HEK293T (cell line): ENCODE measurements at regions not wholly inside any gene's neighbourhood (a gene's known extent, or its start where the extent isn't known, plus 50 kb on each side); places are given as distances from the start of the nearest gene placed in this dataset.

Source experiments
- CTCF ChIA-PET: fragments of 350-600 bp; formaldehyde crosslinking; extraction: SDS; loops from one replicate; lab custom pipeline; 2021; ENCODE audit warnings: antibody characterized with exemption, inconsistent platforms; lab: Yijun Ruan, JAX
- POLR2A ChIA-PET: fragments of 350-600 bp; formaldehyde crosslinking; extraction: SDS; loops from one replicate; lab custom pipeline; 2020; ENCODE audit warnings: antibody characterized with exemption, inconsistent platforms; lab: Yijun Ruan, JAX
- DNase-seq: peaks from one replicate; pipeline ENCODE4 v3.0.0; 2012; ENCODE audit warnings: mixed read lengths; ENCODE audit errors: extremely low spot score
- ARNT ChIP-seq: fragments of 450-650 bp; IDR thresholded peaks from 2 replicates; pipeline ENCODE4 v1.6.1; 2017; ENCODE audit warnings: mild to moderate bottlenecking
- BHLHE40 ChIP-seq: fragments of 450-650 bp; IDR thresholded peaks from 2 replicates; pipeline ENCODE4 v1.6.1; 2016; ENCODE audit warnings: mild to moderate bottlenecking, moderate library complexity, borderline replicate concordance
- CTBP1 ChIP-seq: fragments of 450-650 bp; IDR thresholded peaks from 2 replicates; pipeline ENCODE4 v1.6.1; 2016; ENCODE audit warnings: borderline replicate concordance
- ELF4 ChIP-seq: fragments of 450-650 bp; IDR thresholded peaks from 2 replicates; pipeline ENCODE4 v1.6.1; 2017; ENCODE audit warnings: antibody characterized with exemption
- FOXA1 ChIP-seq: fragments of 450-650 bp; IDR thresholded peaks from 2 replicates; pipeline ENCODE4 v1.6.1; 2016; ENCODE audit warnings: mild to moderate bottlenecking
- FOXK2 ChIP-seq: fragments of 450-650 bp; IDR thresholded peaks from 2 replicates; pipeline ENCODE4 v1.6.1; 2016; ENCODE audit warnings: mild to moderate bottlenecking
- FOXM1 ChIP-seq: fragments of 450-650 bp; IDR thresholded peaks from 2 replicates; pipeline ENCODE4 v1.6.1; 2017; ENCODE audit warnings: mild to moderate bottlenecking, borderline replicate concordance
- HDGF ChIP-seq: fragments of 450-650 bp; IDR thresholded peaks from 2 replicates; pipeline ENCODE4 v1.6.1; 2017; ENCODE audit warnings: antibody characterized with exemption, borderline replicate concordance
- L3MBTL2 ChIP-seq: fragments of 450-650 bp; conservative IDR thresholded peaks from 2 replicates; pipeline ENCODE4 v1.6.1; 2016; ENCODE audit warnings: mild to moderate bottlenecking
- LEF1 ChIP-seq: fragments of 450-650 bp; IDR thresholded peaks from 2 replicates; pipeline ENCODE4 v1.6.1; 2017; ENCODE audit warnings: mild to moderate bottlenecking, borderline replicate concordance
- NFRKB ChIP-seq: fragments of 450-650 bp; IDR thresholded peaks from 2 replicates; pipeline ENCODE4 v1.6.1; 2016; ENCODE audit warnings: mild to moderate bottlenecking, moderate library complexity
- PKNOX1 ChIP-seq: fragments of 450-650 bp; IDR thresholded peaks from 2 replicates; pipeline ENCODE4 v1.6.1; 2016
- SP1 ChIP-seq: fragments of 450-650 bp; IDR thresholded peaks from 2 replicates; pipeline ENCODE4 v1.6.1; 2017
- SUZ12 ChIP-seq: fragments of 450-650 bp; IDR thresholded peaks from 2 replicates; pipeline ENCODE4 v1.6.1; 2016; ENCODE audit warnings: mild to moderate bottlenecking
- TARDBP ChIP-seq: fragments of 450-650 bp; IDR thresholded peaks from 2 replicates; pipeline ENCODE4 v1.6.1; 2016
- ZNF384 ChIP-seq: fragments of 450-650 bp; IDR thresholded peaks from 2 replicates; pipeline ENCODE4 v1.6.1; 2016

- TF ChIP-seq L3MBTL2 (no peak), BHLHE40 (no peak), ZNF384 (no peak), PKNOX1 (no peak), TARDBP (no peak), FOXM1 (no peak), ELF4 (no peak), FOXA1 (no peak), NFRKB (no peak), LEF1 (no peak), SP1 (no peak), FOXK2 (no peak), ARNT (no peak), SUZ12 (no peak), CTBP1 (no peak)
- no peak for DNase-seq
- POLR2A ChIA-PET = no interaction called here
- CTCF ChIA-PET = no interaction called here
These were observed 1495.5 kb upstream of the DDX18 start for GRCh38 chr2:116319001-116319400.

- ChIA-PET CTCF (interaction anchor here (0.6 kb wide), 1 partner anchor 1187 kb away, joined by 3 read pairs; no protein-coding TSS in a partner anchor), POLR2A (no interaction called here)
- TF ChIP-seq HDGF (no peak), L3MBTL2 (no peak), ARNT (no peak), ZNF384 (no peak), SUZ12 (no peak), NFRKB (no peak), FOXA1 (no peak), FOXK2 (no peak), BHLHE40 (no peak)
- DNase-seq = no peak
These were observed 1494.6 kb upstream of the DDX18 start for GRCh38 chr2:116319935-116320334.

- no peak for DNase-seq
- POLR2A ChIA-PET = no interaction called here
- no peak for TF ChIP-seq FOXA1
- TF ChIP-seq ZNF384 = no peak
- TF ChIP-seq SUZ12 = no peak
- no peak for TF ChIP-seq L3MBTL2
- no peak for TF ChIP-seq LEF1
- no peak for TF ChIP-seq FOXM1
- no peak for TF ChIP-seq ARNT
- no peak for TF ChIP-seq PKNOX1
- no peak for TF ChIP-seq TARDBP
- no peak for TF ChIP-seq SP1
- TF ChIP-seq FOXK2 = no peak
- no peak for TF ChIP-seq HDGF
- TF ChIP-seq ELF4 = no peak
- TF ChIP-seq BHLHE40 = no peak
- no peak for TF ChIP-seq NFRKB
- TF ChIP-seq CTBP1 = no peak
- CTCF ChIA-PET = no interaction called here
These were observed 1485.2 kb upstream of the DDX18 start for GRCh38 chr2:116329280-116329679.

- POLR2A ChIA-PET = no interaction called here
- CTCF ChIA-PET = no interaction called here
- TF ChIP-seq SUZ12 = no peak
- TF ChIP-seq ZNF384 = no peak
- no peak for TF ChIP-seq TARDBP
- TF ChIP-seq ELF4 = no peak
- TF ChIP-seq CTBP1 = no peak
- no peak for TF ChIP-seq NFRKB
- no peak for TF ChIP-seq BHLHE40
- TF ChIP-seq HDGF = no peak
- no peak for TF ChIP-seq LEF1
- TF ChIP-seq PKNOX1 = no peak
- no peak for TF ChIP-seq ARNT
- no peak for TF ChIP-seq FOXK2
- no peak for DNase-seq
These were observed 1473.8 kb upstream of the DDX18 start for GRCh38 chr2:116340690-116341089.

- no peak for TF ChIP-seq L3MBTL2
- TF ChIP-seq NFRKB = no peak
- TF ChIP-seq PKNOX1 = no peak
- TF ChIP-seq TARDBP = no peak
- no peak for TF ChIP-seq HDGF
- TF ChIP-seq LEF1 = no peak
- TF ChIP-seq FOXA1 = no peak
- TF ChIP-seq FOXK2 = no peak
- CTCF ChIA-PET = no interaction called here
- POLR2A ChIA-PET = no interaction called here
These were observed 1448.3 kb upstream of the DDX18 start for GRCh38 chr2:116366212-116366611.

GRCh38 chr2:116378786-116379185 lies 1435.7 kb upstream of the DDX18 start:
- ChIA-PET CTCF (no interaction called here), POLR2A (no interaction called here)
- DNase-seq = no peak
- TF ChIP-seq FOXA1 = no peak
- no peak for TF ChIP-seq SP1
- TF ChIP-seq SUZ12 = no peak
- no peak for TF ChIP-seq ARNT
- no peak for TF ChIP-seq NFRKB
- no peak for TF ChIP-seq ZNF384
- TF ChIP-seq BHLHE40 = no peak
- no peak for TF ChIP-seq PKNOX1
- no peak for TF ChIP-seq L3MBTL2

More at GRCh38 chr2:116366212-116366611, 1448.3 kb upstream of the DDX18 start:
- no peak for DNase-seq
